Sigmoid colon (tissue), 6 donors: ENCODE measurements at regions not wholly inside any gene's neighbourhood (a gene's known extent, or its start where the extent isn't known, plus 50 kb on each side); places are given as distances from the start of the nearest gene placed in this dataset.

Experiments
- DNase-seq: peaks from one replicate; pipeline ENCODE4 v3.0.0-alpha.2; 2019
- H3K27ac ChIP-seq, 4 donors: fragments of 200-600 bp; sonication (generic); one replicate each; pipeline ENCODE4 v1.5.1; 2016 to 2019; ENCODE audit warnings: mild to moderate bottlenecking in 1 of 4
- H3K27me3 ChIP-seq, 3 donors: fragments of 200-600 bp; sonication (generic); one replicate each; pipeline ENCODE4 v1.5.1; 2019; ENCODE audit warnings: mild to moderate bottlenecking in 1 of 3
- H3K36me3 ChIP-seq, 4 donors: fragments of 200-600 bp; sonication (generic); one replicate each; pipeline ENCODE4 v1.5.1; 2016 to 2019
- H3K4me1 ChIP-seq, 4 donors: fragments of 200-600 bp; sonication (generic); one replicate each; pipeline ENCODE4 v1.5.1; 2017 to 2019
- H3K4me3 ChIP-seq, 4 donors: fragments of 200-600 bp; sonication (generic); one replicate each; pipeline ENCODE4 v1.5.1; 2017 to 2019; ENCODE audit warnings: mild to moderate bottlenecking in 2 of 4, moderate library complexity in 1 of 4
- H3K9me3 ChIP-seq, 4 donors: fragments of 200-600 bp in 3 of 4; sonication (generic) in 3 of 4; one replicate each; pipeline versions ENCODE4 v1.5.1 to v1.6.1; 2013 to 2019
- EP300 ChIP-seq, 4 donors: sonication (generic); formaldehyde crosslinking; IDR thresholded peaks; one replicate each; pipeline ENCODE4 v1.6.1; 2017; ENCODE audit warnings: antibody characterized with exemption in 4 of 4
- POLR2A ChIP-seq, 2 donors: fragments of 450-650 bp; IDR thresholded peaks; one replicate each; pipeline ENCODE4 v1.6.1; 2016; ENCODE audit warnings: antibody characterized with exemption in 2 of 2, mild to moderate bottlenecking in 2 of 2, moderate library complexity in 2 of 2
- POLR2AphosphoS5 ChIP-seq, 4 donors: sonication (generic); formaldehyde crosslinking; IDR thresholded peaks; one replicate each; pipeline ENCODE4 v1.6.1; 2017; ENCODE audit warnings: antibody characterized with exemption in 4 of 4
- WGBS, 2 donors: extraction: QIAGEN DNeasy Blood & Tissue Kit; methylation state at CpG; one replicate each; pipeline ENCODE4 v1.1.7; 2013; 5-methylcytosine and 5-hydroxymethylcytosine counted together
- intact Hi-C: fragments of 100-400 bp; cut with DNase I; formaldehyde crosslinking; loops from one replicate; pipeline ENCODE4 v1.15.1; 2023
- TF ChIP-seq, protein P1 (sequence below), 4 experiments: fragments of 450-650 bp in 3 of 4; fragments of 200-600 bp in 1 of 4; IDR thresholded peaks; one replicate each; pipeline ENCODE4 v1.5.1; 2016 to 2019; ENCODE audit warnings: antibody characterized with exemption in 4 of 4, mild to moderate bottlenecking in 3 of 4, moderate library complexity in 2 of 4
- donor health status: healthy with polysubstance abuse.
- donor health status: healthy.

DNA sequence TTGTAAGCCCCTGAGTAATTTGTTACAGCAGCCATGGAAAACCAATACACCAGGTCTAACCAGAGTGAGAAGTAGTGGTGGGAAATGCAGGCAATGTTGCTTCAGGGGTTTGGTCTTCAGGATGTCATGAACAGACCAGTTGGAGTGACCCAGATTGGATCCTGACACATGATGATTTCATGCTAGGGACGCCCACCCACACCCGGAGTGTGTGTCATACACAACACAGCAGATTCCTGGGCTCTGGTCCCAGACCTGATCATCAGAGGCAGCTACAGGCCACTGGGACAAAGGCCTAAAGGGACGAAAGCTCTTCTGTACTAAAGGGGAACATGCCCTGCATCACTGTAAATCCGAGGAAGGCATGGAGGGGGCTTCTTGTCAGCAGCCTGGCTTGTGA is 194.2 kb downstream of the NSG2 start:
- Histone ChIP-seq H3K27ac (no peak overlapping the region), H3K9me3 (no peaks in the 10 kb centered on the region), H3K4me1 (no peaks in the 10 kb centered on the region), H3K4me3 (no peak overlapping the region), H3K27me3 (no peaks in the 10 kb centered on the region), H3K36me3 (no peaks in the 10 kb centered on the region)
- intact Hi-C loops = no loop called here
- DNase-seq = no peak
- 62 to 80% methylated on average over 4 of the region's 4 CpGs for WGBS, 2 donors
- TF ChIP-seq, protein P1, sequence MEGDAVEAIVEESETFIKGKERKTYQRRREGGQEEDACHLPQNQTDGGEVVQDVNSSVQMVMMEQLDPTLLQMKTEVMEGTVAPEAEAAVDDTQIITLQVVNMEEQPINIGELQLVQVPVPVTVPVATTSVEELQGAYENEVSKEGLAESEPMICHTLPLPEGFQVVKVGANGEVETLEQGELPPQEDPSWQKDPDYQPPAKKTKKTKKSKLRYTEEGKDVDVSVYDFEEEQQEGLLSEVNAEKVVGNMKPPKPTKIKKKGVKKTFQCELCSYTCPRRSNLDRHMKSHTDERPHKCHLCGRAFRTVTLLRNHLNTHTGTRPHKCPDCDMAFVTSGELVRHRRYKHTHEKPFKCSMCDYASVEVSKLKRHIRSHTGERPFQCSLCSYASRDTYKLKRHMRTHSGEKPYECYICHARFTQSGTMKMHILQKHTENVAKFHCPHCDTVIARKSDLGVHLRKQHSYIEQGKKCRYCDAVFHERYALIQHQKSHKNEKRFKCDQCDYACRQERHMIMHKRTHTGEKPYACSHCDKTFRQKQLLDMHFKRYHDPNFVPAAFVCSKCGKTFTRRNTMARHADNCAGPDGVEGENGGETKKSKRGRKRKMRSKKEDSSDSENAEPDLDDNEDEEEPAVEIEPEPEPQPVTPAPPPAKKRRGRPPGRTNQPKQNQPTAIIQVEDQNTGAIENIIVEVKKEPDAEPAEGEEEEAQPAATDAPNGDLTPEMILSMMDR (IDR thresholded peaks at IDR 0.05) = no peak
- TF ChIP-seq POLR2AphosphoS5 (IDR thresholded peaks at IDR 0.05) (no peak), EP300 (IDR thresholded peaks at IDR 0.05) (no peak), POLR2A (IDR thresholded peaks at IDR 0.05) (no peak)

DNA sequence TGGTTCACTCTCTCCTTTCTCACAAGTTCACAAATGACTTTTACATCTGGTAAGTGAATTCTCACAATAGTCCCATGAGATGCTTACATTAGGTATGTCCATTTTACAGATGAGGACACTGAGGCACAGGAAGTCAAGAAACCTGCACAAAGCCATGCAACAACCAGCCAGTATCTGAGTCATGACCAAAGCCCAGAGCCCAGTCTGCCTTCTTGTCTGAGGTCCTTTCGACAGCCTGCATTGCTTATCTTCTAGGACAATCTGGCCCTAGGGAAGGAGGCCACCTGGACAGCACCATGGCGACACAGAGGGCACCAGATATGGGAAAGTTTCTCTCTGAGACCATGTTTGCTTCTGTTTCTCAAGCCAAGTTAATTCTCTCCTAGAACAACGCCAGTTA is 197.1 kb downstream of the NSG2 start:
- intact Hi-C loops = no loop called here
- H3K27me3 ChIP-seq = no peaks in the 10 kb centered on the region
- no peak for DNase-seq
- TF ChIP-seq POLR2AphosphoS5 (IDR thresholded peaks at IDR 0.05) (no peak), POLR2A (IDR thresholded peaks at IDR 0.05) (no peak), EP300 (IDR thresholded peaks at IDR 0.05) (no peak)
- TF ChIP-seq, protein P1 (IDR thresholded peaks at IDR 0.05) = no peak
- peaks cover 0 to 6% (median 2%) of the 10 kb centered on the region in 4 donors for H3K4me1 ChIP-seq
- 77 to 78% methylated on average over 3 of the region's 3 CpGs for WGBS, 2 donors
- no peak overlapping the region for H3K4me3 ChIP-seq
- no peaks in the 10 kb centered on the region for H3K36me3 ChIP-seq
- H3K9me3 ChIP-seq = no peaks in the 10 kb centered on the region
- H3K27ac ChIP-seq = no peak overlapping the region

DNA sequence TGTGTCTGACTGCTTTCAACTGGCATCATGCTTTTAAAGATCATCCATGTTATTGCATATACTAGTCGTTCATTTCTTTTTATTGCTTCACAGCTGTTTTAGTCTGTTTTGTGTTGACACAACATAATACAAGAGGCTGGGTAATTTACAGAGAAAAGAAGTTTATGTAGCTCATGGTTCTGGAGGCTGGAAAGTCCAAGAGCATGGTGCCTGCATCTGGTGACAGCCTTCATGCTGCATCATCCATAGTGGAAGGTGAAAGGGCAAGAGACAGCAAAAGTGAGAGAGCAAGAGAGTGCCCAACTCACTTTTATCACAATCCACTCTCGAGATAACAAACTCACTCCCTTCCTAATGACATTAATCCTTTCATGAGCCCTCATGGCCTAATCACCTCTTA is 198.4 kb downstream of the NSG2 start:
- H3K36me3 ChIP-seq = no peaks in the 10 kb centered on the region
- H3K4me1 ChIP-seq = peaks cover 0 to 6% (median 2%) of the 10 kb centered on the region in 4 donors
- no peak overlapping the region for H3K27ac ChIP-seq
- intact Hi-C loops = no loop called here
- H3K4me3 ChIP-seq = no peak overlapping the region
- H3K27me3 ChIP-seq = no peaks in the 10 kb centered on the region
- TF ChIP-seq EP300 (IDR thresholded peaks at IDR 0.05) (no peak), POLR2AphosphoS5 (IDR thresholded peaks at IDR 0.05) (no peak), POLR2A (IDR thresholded peaks at IDR 0.05) (no peak)
- TF ChIP-seq, protein P1 (IDR thresholded peaks at IDR 0.05) = no peak
- WGBS, 2 donors = 40 to 74% methylated on average over 2 of the region's 2 CpGs
- DNase-seq = no peak
- no peaks in the 10 kb centered on the region for H3K9me3 ChIP-seq

DNA sequence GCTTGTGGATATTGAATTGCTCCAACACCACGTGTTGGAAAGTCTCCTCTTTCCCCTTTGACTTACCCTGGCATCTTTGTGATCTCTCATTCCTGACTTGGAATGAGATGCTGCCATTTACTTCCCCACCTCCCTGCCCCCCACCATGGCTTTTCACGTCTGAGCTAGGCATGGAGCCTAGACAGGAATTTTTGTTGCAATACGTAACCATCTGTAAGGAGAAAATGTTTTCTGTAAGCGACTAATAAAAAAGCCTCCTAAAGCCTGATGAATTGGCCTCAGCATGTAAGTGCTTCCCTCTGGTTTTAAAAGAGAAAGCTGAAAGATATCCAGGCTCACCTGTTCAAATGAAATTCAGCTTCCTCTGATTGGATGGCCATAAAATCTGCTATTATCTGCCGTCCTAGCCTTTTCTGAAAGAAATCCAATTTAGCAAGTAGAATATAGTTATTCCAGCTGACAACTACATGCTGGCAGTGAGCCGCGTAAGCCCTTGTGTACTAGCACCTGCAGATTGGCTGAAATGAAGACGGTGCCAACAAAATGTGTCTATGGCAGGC is 200.1 kb downstream of the NSG2 start:
- no peaks in the 10 kb centered on the region for H3K9me3 ChIP-seq
- no peak for DNase-seq
- WGBS, 2 donors = 76% methylated on average over 8 of the region's 8 CpGs

More for the DNA sequence above, 200.1 kb downstream of the NSG2 start:
- peaks cover 0 to 6% (median 2%) of the 10 kb centered on the region in 4 donors for H3K4me1 ChIP-seq
- H3K27ac ChIP-seq = no peak overlapping the region
- TF ChIP-seq POLR2A (IDR thresholded peaks at IDR 0.05) = no peak
- no peak for TF ChIP-seq POLR2AphosphoS5 (IDR thresholded peaks at IDR 0.05)
- TF ChIP-seq, protein P1 (IDR thresholded peaks at IDR 0.05) = no peak
- no peak for TF ChIP-seq EP300 (IDR thresholded peaks at IDR 0.05)
- H3K36me3 ChIP-seq = no peaks in the 10 kb centered on the region
- H3K27me3 ChIP-seq = no peaks in the 10 kb centered on the region
- H3K4me3 ChIP-seq = no peak overlapping the region
- intact Hi-C loops = no loop called here
